ENCODE measurements at regions not wholly inside any gene's neighbourhood (a gene's known extent, or its start where the extent isn't known, plus 50 kb on each side); places are given as distances from the start of the nearest gene placed in this dataset.
"Not testable (repeated sequence)": the region's sequence is repeated elsewhere in the genome, so short reads cannot be mapped to it uniquely, and the experiment has no call there.

DNA sequence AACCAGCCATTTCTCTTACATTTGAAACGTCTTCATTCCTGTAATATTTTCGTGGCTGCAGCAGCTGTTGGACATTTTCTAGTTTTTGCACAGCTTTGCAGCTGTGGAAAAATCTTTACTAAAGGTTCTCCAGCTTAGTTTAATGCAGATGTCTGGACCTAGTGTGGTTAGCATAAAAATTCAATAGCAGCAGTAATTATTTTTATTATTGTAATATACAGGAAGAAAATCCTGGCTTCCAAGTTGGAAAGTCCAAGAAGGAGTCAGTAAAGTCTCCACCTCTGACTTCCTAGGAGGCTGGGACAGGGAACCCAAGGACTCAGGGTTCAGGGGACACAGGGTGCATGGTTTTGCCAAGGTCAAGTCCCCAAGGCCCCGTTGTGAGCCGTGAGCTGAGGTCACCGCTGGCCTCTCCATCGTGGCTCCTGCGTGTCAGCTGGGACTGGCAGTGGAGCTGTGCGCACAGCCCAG, 230.6 kb downstream of the FNDC1 start:
- no peaks in the 10 kb centered on the region for H3K4me1 ChIP-seq
- no peak overlapping the region for H3K4me3 ChIP-seq
- TF ChIP-seq, protein P1, sequence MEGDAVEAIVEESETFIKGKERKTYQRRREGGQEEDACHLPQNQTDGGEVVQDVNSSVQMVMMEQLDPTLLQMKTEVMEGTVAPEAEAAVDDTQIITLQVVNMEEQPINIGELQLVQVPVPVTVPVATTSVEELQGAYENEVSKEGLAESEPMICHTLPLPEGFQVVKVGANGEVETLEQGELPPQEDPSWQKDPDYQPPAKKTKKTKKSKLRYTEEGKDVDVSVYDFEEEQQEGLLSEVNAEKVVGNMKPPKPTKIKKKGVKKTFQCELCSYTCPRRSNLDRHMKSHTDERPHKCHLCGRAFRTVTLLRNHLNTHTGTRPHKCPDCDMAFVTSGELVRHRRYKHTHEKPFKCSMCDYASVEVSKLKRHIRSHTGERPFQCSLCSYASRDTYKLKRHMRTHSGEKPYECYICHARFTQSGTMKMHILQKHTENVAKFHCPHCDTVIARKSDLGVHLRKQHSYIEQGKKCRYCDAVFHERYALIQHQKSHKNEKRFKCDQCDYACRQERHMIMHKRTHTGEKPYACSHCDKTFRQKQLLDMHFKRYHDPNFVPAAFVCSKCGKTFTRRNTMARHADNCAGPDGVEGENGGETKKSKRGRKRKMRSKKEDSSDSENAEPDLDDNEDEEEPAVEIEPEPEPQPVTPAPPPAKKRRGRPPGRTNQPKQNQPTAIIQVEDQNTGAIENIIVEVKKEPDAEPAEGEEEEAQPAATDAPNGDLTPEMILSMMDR (IDR thresholded peaks at IDR 0.05), result no peak
- TF ChIP-seq POLR2A (IDR thresholded peaks at IDR 0.05), result no peak
- no peak for DNase-seq
- H3K9me3 ChIP-seq, result no peaks in the 10 kb centered on the region
- no peaks in the 10 kb centered on the region for H3K27me3 ChIP-seq
- no peaks in the 10 kb centered on the region for H3K36me3 ChIP-seq (ENCODE audit: low read depth, missing control alignments)
- 39 to 47% methylated on average over 8 of the region's 8 CpGs for WGBS, 2 donors
- no peak overlapping the region for H3K27ac ChIP-seq
- intact Hi-C loops (cut with DNase I; ENCODE audit: low total_unique reads), result no loop called here

- DNase-seq, result no peak
- WGBS, 2 donors, result 88 to 90% methylated on average over 2 of the region's 2 CpGs
- no peaks in the 10 kb centered on the region for H3K27me3 ChIP-seq
- no peaks in the 10 kb centered on the region for H3K36me3 ChIP-seq (ENCODE audit: low read depth, missing control alignments)
- H3K4me1 ChIP-seq, result no peaks in the 10 kb centered on the region
- TF ChIP-seq, protein P1 (IDR thresholded peaks at IDR 0.05), result no peak
- TF ChIP-seq POLR2A (IDR thresholded peaks at IDR 0.05), result no peak
- intact Hi-C loops (cut with DNase I; ENCODE audit: low total_unique reads), result no loop called here
- no peak overlapping the region for H3K27ac ChIP-seq
- H3K9me3 ChIP-seq, result no peaks in the 10 kb centered on the region
- H3K4me3 ChIP-seq, result no peak overlapping the region
These were observed 229.4 kb downstream of the FNDC1 start for GRCh38 chr6:159398633-159399032.

GRCh38 chr6:159397753-159398152, 228.6 kb downstream of the FNDC1 start:
- Histone ChIP-seq H3K27me3 (no peaks in the 10 kb centered on the region), H3K9me3 (no peaks in the 10 kb centered on the region), H3K4me1 (no peaks in the 10 kb centered on the region), H3K27ac (no peak overlapping the region), H3K36me3 (ENCODE audit: low read depth, missing control alignments) (no peaks in the 10 kb centered on the region), H3K4me3 (no peak overlapping the region)
- intact Hi-C loops (cut with DNase I; ENCODE audit: low total_unique reads), result no loop called here
- no peak for DNase-seq
- TF ChIP-seq, protein P1 (IDR thresholded peaks at IDR 0.05), result no peak
- TF ChIP-seq POLR2A (IDR thresholded peaks at IDR 0.05), result no peak

- intact Hi-C loops (cut with DNase I; ENCODE audit: low total_unique reads), result no loop called here
These were observed 226.4 kb downstream of the FNDC1 start for GRCh38 chr6:159395609-159396008.

DNA sequence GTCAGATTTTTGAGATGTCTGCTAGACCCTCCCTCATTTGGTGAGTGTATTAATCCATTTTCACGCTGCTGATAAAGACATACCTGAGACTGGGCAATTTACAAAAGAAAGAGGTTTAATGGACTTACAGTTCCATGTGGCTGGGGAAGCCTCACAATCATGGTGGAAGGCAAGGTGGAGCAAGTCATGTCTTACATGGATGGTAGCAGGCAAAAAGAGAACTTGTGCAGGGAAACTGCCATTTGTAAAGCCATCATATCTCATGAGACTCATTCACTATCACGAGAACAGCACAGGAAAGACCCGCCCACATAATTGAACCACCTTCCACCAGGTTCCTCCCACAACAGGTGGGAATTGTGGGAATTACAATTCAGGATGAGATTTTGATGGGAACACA, 223.5 kb downstream of the FNDC1 start:
- H3K27me3 ChIP-seq; H3K27ac ChIP-seq; H3K36me3 ChIP-seq (ENCODE audit: low read depth, missing control alignments); H3K4me1 ChIP-seq; H3K4me3 ChIP-seq; intact Hi-C loops (cut with DNase I; ENCODE audit: low total_unique reads); DNase-seq; H3K9me3 ChIP-seq: not testable (repeated sequence)
- WGBS, 2 donors, result 80 to 88% methylated on average over 3 of the region's 3 CpGs

More at GRCh38 chr6:159395609-159396008, 226.4 kb downstream of the FNDC1 start:
- H3K27ac ChIP-seq, result no peak overlapping the region
- no peak for DNase-seq
- H3K4me3 ChIP-seq, result no peak overlapping the region
- H3K4me1 ChIP-seq, result no peaks in the 10 kb centered on the region
- TF ChIP-seq POLR2A (IDR thresholded peaks at IDR 0.05), result no peak
- no peaks in the 10 kb centered on the region for H3K9me3 ChIP-seq
- no peaks in the 10 kb centered on the region for H3K27me3 ChIP-seq
- WGBS, 2 donors, result 86 to 92% methylated on average over 6 of the region's 6 CpGs
- H3K36me3 ChIP-seq (ENCODE audit: low read depth, missing control alignments), result no peaks in the 10 kb centered on the region

DNA sequence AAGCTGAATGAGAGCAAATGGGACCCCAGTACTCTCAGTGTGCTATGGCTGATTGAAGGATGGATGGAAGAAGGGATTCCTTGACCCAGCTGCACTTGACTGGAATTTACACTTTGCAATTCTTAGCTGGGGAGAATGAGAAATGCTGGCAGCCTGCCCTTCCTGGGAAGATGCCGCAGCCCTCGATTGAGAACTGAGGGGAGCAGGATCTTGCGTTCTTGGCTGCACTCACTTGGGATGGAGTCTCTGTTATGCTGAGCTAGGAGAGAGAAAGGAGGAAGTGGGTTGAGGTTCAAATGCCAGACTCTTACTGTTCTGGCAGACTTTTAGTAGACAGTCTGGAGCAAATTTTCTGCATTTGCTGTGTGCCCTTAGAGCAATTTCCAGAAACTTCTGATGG, 221.2 kb downstream of the FNDC1 start:
- peak; percentile 21 for DNase-seq

More for the DNA sequence above, 221.2 kb downstream of the FNDC1 start:
- H3K4me3 ChIP-seq, result no peak overlapping the region
- intact Hi-C loops (cut with DNase I; ENCODE audit: low total_unique reads), result no loop called here
- WGBS, 2 donors, result 55 to 62% methylated on average over 3 of the region's 3 CpGs
- no peaks in the 10 kb centered on the region for H3K27me3 ChIP-seq
- H3K4me1 ChIP-seq, result no peaks in the 10 kb centered on the region
- no peaks in the 10 kb centered on the region for H3K9me3 ChIP-seq
- TF ChIP-seq, protein P1 (IDR thresholded peaks at IDR 0.05), result no peak
- no peak for TF ChIP-seq POLR2A (IDR thresholded peaks at IDR 0.05)
- H3K36me3 ChIP-seq (ENCODE audit: low read depth, missing control alignments), result no peaks in the 10 kb centered on the region
- no peak overlapping the region for H3K27ac ChIP-seq
